ENCODE measurements at regions not wholly inside any gene's neighbourhood (a gene's known extent, or its start where the extent isn't known, plus 50 kb on each side); places are given as distances from the start of the nearest gene placed in this dataset.
"Not testable (repeated sequence)": the region's sequence is repeated elsewhere in the genome, so short reads cannot be mapped to it uniquely, and the experiment has no call there.

DNA sequence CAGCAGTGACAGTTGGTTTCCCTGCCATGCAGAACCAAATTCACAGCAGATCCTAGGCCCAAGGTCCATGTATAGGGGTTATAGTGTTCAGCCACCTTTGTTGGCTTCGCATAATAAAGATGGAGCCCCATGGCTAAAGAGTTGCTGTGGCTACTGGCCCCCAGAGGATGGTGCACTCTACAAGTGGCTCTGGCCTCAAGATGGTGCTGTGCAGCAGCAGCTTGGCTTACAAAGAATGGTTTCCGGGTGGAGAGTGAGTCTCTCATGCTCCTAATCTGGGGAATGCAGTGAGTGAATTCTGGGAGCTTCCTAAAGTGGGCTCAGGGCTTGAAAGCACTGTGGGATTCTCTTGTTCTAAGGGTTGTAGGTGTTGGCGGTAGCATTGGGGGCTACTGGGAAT, 1199.7 kb downstream of the CNTNAP5 start:
- DNase-seq (ENCODE audit: low spot score) = no peak

DNA sequence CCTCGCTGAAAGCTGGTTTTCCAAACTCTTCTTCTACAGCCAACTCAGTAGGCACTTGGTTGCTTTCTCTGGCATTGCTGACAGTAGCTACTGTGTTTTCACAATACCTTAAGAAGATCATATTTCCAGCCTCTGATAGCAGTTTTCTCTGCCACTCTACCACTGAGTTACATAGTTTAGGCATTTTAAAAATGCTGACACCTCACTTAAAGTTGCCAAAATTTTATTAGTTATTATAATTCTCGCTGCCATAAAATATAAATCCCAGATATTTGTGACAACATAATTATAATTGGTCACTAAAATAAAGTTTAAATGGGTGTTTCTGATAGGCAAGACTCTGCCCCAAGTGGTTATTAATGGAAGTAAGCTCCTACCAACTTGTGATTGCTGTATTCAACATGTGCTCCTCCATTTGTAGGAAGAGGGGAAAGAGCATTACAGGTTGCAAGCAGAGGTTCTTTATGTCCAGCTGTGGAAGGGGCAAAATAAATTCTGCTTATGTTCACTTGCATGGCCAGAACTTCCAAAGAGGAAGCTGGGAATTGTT, 1202.8 kb downstream of the CNTNAP5 start:
- no peak for DNase-seq (ENCODE audit: low spot score)

DNA sequence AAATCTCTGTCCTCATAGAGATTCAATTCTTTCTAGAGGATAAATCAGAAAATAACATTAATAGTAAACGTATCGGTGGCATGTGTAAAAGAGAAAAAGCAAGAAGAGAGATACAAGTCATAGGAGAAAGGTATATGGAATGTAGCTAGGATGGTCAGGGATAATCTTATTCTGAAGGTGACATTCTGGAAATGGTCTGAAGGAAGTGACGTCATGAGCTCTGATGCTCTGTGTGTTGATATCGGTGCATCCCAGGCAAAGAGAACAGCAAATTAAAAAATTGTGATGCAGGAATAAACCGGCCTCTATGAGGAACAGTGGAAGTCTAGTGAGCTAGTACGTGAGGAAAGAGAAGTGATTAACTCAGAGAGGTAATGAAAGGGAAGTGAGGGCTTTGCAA, 1215.8 kb downstream of the CNTNAP5 start:
- no peak for DNase-seq (ENCODE audit: low spot score)

DNA sequence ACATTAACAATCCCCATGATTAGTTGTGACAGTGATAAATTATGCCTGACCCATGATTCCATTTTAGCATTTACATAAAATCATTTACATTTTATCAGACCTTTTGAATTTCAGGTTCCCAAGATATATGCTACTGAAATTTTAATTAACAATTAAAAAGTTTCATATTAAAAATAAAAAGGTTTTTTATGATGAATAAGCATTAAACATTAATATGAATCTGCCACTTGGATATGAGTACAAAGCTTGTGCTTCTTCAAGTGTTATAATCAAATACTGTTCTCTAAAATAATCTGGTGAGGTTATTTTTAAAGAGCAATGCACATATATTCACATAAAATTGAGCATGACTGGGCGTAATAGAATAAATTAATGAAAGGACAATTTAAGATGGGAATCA, 1218.0 kb downstream of the CNTNAP5 start:
- no peak for DNase-seq (ENCODE audit: low spot score)

DNA sequence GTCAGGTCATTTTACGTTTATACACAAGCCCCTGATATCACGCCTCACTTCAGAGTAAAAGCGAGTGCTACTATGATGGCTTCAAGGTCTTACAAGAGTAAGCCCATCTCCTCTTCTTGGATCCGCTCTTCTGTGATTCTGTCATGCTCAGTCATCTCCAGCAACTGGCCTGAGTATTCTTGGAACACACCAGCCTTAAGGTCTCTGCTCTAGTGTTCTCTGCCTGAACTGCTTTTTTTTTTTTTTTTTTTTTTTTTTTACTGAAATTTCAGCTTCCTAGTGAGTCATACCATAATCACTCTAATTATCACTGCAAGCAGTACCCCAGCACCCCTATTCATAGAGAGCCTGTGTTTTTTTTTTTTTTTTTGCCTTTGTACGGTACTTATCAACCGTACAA, 1228.9 kb downstream of the CNTNAP5 start:
- no peak for DNase-seq (ENCODE audit: low spot score)

DNA sequence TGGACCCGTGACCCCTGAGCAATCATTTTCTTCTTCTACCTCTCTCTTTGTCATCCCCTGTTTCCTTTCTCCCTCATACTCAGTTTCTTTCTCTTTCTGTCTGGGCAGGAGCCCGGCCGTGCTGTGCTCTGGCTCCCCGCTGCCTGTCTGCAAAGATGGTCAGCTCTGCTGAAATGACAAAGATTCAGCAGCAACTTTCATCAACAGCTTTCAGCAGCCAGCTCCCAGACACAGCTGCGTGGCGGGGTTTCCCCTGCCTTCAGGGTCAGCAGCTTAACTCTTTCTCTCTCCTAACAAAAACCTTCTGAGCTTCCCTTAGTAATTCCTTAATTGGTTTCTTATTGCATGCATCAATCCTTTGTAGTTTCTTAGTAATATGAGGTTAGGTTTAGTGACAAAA, 1234.4 kb downstream of the CNTNAP5 start:
- DNase-seq (ENCODE audit: low spot score) = no peak

DNA sequence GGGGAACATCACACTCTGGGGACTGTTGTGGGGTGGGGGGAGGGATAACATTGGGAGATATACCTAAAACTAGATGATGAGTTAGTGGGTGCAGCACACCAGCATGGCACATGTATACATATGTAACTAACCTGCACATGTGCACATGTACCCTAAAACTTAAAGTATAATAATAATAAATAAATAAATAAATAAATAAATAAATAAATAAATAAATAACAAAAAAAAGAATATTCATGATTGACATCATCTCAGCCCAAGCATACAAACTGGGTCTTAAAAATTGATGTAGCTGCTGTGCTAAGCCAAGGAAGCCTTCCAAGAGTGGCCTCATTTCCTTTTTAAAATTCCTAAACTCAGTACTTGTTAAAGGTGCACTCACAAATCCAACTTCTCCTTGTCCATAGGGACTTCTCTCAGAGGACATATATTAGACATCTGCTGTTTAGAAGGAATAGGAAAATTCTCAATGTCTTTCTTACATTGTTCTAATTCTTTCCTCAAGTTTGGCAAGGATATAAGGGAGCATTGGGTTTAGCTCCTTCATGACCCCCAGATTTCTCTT, 1235.4 kb downstream of the CNTNAP5 start:
- DNase-seq (ENCODE audit: low spot score) = not testable (repeated sequence)

DNA sequence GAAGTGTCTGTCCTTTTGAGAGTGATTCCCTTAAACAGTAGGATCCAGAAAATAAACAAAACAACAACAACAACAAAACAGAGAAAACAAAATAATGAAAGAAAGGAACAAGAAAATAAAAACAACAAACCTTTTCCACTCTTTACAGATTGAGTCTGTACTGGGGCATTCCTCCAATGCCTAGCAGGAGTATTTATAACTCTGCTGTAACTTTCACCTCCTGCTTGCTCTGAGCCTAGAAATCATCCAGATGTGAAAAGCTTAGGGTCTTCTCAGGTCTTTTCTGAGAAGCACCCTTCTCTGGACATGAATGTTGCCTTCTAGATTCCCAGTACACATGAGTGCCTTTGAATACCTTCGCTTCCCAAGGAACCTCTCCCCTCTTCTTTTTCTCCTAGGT, 1239.4 kb downstream of the CNTNAP5 start:
- DNase-seq (ENCODE audit: low spot score) = no peak

DNA sequence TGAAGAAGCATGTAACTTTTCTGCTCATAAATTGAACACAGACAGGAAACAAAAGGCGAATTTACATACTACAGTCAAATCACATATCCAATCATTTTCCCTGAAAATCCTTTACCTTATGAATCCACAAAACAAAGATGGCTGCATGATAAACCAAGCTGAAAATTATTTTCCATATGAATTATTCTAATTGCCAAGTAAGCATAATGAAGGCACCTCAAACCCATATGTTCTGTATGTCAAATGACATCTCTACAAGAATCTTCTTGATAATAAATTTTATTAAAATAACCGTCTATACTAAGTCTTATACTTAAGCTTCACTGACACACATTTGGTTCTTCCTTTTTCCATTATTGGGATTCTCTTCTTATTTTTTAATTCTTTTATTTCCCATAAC, 1242.6 kb downstream of the CNTNAP5 start:
- no peak for DNase-seq (ENCODE audit: low spot score)

DNA sequence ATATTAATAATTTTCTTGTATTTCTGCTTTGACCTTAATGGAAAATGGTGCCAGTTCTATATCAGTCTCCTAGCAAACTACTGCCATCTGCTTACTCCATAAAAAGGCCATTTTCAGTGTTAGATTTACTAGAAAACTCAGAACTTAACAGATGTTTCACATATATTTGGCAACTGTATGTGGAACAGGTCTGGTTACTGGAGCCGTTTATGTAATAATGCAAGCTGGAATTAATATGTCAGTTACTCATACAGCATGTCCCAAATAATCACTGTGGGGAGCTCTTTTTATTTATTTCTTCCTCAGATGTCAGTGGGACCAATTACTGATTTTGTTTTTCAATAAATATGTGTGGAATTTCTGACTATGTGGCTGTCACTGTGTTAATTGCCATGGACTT, 1247.6 kb downstream of the CNTNAP5 start:
- DNase-seq (ENCODE audit: low spot score) = no peak

DNA sequence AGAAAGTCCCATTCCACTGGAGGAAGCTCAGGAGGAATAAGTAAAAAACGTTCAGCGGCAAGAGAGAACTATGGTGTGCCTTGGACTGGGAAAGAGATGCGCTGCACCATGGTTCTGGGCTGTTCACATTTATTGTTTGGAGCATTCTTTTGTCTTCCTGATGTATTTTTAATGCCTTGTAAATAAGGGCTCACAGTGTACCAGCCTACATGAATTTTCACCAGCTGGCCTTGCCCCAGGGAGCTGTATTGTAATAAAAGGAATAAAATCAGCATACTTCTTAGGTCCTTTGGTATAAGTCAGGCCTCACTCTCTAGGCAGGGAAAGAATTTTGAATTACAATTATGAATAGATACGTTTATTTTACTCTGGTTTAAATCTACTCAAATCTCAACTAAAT, 1249.6 kb downstream of the CNTNAP5 start:
- no peak for DNase-seq (ENCODE audit: low spot score)

DNA sequence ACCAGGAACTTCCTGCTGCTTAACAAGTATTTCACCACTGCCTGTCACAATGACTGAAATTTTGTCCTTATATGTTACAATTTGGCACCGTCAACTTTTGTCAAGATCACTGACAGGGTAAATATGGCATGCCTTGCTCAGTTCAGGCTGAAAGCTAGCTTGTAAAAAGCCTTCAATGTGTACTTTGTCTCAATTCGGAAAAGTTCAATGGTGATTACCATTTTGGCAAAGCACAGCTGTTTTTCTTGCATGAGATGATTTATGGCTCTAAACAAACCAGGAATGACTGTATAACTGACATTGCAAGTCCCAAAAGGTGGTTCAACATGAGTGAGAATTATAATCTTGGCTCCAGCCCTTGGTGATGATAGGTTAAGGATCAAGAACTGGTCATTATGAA, 1255.2 kb downstream of the CNTNAP5 start:
- DNase-seq (ENCODE audit: low spot score) = no peak

DNA sequence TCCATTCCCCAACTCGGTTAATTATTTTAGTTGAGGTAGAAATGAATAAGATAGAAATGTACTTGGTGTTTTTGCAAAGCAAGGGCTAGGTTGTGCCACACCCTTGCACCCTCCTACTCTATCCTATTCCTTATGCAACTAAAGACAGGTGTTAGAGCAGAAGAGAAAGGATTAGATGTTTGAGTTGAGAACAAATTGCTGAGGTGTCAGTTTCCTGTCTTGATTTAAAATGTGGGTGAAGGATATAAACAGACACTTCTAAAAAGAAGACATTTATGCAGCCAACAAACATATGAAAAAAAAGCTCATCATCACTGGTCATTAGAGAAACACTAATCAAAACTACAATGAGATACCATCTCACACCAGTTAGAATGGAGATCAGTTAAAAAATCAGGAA, 1256.2 kb downstream of the CNTNAP5 start:
- DNase-seq (ENCODE audit: low spot score) = no peak

DNA sequence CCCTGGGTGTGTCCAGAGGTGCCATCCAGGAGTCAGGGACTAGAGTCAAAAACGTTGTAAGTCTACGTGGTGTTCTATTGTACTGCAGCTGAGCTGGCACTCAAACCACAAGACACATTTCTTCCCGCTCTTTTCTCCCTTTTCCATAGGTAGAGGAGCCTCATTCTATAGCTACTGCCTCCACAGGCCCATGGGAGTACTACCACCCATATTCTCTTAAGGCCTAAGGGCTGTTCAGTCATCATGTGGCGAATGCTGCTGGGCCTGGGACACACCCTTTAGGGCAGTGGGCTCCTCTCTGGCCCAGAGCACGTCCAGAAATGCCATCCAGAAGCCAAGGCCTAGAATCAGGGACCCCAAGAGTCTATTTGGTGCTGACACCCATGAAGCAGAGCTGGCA, 1271.7 kb downstream of the CNTNAP5 start:
- DNase-seq (ENCODE audit: low spot score) = no peak

DNA sequence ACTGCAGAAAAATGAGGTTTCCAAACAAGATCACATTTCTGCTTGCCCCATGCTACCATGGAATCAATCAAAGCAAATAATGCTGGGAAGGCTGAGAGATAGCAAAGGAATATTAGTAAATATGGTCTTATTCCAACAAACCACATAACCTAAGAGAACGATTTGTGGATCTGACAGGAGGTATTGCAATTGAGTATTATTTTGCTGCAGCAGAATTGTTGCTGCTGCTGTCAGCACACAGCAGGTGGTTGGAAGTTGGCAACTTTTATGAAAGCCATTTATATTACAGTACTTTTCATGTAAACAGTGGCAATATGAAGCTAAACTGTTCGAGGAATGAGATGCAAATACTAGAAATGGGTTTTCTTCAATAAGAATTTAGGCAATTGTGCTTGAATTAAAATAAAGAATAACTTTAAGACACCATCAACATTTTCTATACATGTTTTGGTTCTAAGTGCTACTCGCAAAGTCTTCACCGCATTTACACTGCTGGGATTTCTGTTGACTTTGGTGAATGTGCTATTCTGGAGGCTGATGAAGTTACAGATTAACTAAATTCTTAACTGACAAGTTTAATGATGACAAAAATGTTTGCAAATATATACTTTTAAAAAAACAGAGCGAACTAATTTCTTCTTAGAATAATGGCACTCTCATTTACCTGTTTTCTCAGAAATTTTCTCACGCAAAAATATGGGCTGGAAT, 1285.7 kb downstream of the CNTNAP5 start:
- no peak for DNase-seq (ENCODE audit: low spot score)

DNA sequence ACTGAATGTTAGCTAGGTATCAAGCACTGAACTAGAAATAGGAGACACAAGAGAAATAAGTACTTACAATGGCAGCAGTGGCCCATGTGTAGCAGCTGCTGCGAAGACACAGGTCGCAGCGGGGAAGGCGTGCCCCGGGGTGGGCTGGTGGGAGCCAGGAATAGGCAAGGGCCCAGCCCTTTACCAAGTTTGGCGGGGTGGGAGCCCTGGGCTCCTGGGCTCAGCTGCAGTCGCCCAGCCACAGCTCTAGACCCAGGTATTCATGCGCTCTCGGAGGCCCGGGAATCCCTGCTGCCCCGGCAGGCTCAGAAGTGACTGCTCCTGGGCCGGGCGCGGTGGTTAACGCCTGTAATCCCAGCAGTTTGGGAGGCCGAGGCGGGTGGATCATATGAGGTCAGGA, 1287.3 kb downstream of the CNTNAP5 start:
- no peak for DNase-seq (ENCODE audit: low spot score)

DNA sequence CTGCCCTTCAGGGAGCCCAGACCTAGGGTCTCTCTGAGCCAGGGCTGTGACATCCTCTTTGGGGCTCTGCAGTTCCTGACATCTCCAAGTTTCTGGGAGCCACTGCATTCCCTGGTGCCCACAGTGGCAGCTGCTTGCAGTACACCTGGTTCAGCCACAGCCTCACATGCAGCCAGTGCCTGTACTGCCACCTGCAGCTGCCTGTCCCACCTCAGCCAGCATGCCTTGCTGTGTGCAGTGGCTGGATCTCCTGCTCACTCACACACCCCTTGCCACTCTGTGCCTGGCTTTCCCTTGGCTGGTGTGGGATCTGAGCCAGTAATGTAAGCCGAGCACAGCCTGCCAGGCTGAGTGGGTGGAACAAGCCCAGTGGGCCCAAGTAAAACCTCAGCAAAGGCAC, 1288.7 kb downstream of the CNTNAP5 start:
- no peak for DNase-seq (ENCODE audit: low spot score)

DNA sequence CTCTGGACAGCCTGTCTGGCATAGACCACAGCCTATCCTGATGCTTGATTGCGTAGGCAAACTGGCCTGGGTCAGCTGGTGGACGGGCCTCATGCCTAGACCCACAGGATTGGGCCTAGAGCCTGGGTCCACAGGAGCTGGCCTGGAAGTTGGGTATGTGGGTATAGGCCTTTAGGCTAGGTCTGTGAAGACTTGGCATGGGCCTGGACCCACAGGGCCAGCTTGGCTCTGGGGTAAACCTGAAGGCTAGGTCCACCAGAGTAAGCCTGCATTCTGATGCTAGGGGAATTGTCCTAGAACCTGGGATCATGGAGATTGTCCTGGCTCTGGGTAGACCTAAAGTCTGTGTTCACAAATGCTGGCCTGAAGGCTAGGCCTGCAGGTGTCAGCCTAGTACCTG, 1293.7 kb downstream of the CNTNAP5 start:
- DNase-seq (ENCODE audit: low spot score) = no peak

DNA sequence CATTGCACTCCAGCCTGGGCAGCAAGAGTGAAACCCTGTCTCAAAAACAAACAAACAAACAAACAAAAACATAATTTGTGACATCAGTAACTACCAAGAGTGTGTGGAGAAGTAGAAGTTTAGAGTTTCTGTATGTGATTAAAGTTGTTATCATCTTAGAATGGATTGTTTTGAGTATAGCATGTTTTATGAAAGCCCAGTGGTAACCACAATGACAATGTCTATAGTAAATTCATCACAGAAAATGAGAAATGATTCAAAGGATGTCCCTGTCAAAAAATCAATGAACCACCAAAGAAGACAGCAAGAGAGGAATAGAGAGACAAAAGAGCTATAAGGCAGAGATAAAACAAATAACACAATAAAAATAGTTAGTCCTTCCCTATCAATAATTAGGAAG, 1299.2 kb downstream of the CNTNAP5 start:
- DNase-seq (ENCODE audit: low spot score) = no peak

DNA sequence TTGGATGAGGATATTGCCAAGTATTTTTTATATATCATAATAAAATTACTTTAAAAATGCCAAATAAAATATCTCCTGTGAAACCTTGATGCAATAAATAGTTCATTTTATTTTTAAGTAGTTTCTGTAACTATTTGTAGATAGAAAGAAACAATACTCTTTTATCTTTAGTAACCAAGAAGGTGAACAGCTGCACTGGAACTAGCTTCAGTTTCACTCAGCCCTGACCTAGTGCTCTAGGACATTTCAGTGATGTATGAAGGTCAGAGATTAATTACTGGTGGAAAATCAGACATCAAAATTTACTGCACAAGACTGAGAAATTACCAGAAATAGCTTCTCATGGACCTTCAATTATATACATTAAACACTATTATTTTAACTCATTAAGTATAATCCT, 1305.0 kb downstream of the CNTNAP5 start:
- no peak for DNase-seq (ENCODE audit: low spot score)

DNA sequence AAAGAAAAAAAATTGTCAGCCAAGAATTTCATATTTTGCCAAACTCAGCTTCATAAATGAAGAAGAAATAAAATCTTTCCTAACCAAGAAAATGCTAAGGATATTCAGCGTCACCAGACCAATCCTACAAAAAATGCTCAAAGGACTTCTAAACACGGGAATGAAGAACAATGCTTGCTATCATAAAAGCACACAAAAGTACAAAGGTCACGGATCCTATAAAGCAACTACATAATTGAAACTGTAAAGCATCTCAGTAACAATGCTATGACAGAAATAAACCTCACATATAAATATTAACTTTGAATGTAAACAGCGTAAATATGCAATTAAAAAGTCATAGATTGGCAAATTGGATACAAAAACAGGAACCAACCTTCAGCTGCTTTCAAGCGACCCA, 1314.6 kb upstream of the GYPC start:
- no peak for DNase-seq (ENCODE audit: low spot score)

DNA sequence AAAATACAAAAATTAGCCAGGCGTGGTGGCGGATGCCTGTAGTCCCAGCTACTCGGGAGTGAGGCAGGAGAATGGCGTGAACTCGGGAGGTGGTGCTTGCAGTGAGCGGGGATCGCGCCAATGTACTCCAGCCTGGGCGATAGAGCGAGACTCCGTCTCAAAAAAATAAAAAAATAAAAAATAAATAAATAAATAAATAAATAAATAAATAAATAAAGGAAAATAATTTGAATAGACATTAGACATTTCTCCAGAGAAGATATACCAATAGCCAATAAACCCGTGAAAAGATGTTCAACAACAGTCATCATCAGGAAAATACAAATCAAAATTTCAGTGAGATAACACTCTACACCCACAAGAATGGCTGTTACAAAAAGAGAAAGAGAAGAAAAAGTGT, 1302.4 kb upstream of the GYPC start:
- DNase-seq (ENCODE audit: low spot score) = not testable (repeated sequence)

DNA sequence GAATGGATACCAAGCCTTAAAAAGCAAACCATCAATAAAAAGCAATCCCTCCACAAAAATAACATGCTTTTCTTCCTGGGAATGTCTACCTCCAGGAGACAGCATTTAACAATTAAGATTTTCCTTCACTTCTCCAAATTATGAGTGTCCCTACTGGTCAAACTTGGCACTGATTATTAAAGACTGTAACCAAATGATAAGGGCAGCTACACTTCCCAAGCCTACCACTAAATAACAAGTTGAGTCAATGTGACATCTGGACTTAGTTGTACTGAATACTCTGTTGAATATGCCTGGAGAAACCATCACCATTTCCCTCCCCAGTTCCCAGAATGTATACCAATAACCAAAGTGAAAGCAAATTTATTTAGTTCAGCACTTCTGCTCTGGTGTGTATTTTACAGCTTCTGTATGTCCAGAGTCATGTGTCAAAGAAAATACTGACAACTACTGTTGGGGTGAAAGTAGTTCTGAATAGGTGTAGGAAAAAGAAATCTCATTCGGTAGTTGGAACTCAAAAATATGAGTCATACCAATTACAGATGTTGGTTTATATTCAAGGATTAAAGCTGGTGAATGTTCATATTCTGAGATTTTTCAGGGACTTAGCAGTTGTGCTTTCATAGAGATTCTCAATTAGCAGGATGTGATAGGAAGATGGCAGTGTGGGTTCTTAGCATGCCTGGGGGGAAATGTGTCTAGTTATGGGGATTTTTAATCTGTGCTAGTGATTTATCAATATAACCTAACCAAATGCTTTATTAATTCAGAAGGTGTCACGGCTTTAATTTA, 1291.6 kb upstream of the GYPC start:
- DNase-seq (ENCODE audit: low spot score) = no peak

DNA sequence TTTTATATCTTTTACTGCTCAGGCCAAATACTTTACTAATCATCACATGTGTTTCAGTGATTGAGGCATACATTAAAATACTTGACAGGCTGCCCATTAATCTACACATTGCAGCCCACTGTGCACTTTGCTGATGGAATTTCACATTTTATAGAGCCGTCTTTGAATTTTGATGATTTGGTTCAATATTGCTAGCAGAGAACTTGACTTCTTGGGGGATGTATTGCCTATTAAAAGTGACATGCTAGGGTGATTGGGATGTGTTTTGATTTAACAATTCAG, 1291.0 kb upstream of the GYPC start:
- DNase-seq (ENCODE audit: low spot score) = no peak
